ENCODE measurements at regions not wholly inside any gene's neighbourhood (a gene's known extent, or its start where the extent isn't known, plus 50 kb on each side); places are given as distances from the start of the nearest gene placed in this dataset.

DNA sequence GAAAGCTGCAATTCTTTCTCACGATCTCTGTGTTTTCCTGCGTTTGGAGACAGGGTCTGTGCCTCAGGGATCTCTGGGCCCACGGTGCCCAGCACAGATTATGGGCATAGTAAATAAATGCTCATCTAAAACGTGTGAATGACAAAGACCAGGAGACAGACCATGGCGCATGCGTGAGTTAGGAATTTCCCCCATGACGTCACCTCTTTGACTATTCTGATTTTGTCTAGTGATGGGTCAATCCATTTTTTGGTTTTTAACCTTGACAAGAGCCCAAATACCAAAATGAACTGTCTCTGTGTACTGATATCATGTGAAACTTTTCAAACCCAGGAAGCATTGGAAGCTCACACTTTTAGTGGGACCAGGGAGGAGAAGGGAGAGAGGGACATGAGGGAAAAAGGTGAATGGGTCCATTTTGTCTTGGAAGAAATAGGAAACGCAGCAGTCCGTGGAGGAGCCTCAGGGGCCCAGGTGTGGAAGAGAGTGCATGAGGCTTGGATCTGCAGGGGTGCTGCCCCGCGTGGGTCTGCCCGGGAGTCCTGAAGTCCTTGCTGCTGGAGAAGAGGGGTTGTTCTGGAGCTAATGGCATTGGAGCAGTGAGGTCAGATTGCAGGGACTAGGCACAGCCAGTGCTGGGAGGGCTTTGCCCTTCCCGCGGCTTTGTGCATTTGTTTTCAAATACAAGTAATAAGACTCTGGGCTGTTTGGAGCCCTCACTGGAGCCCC is 172.2 kb downstream of the ASB1 start:
- Histone ChIP-seq H3F3A (ENCODE audit: insufficient read depth) (no peaks in the 10 kb centered on the region), H3K79me2 (ENCODE audit: insufficient read depth, low read length) (no peaks in the 10 kb centered on the region), H3K27me3 (ENCODE audit: low read length) (no peaks in the 10 kb centered on the region), H3K9me3 (ENCODE audit: insufficient read depth, low read length) (no peaks in the 10 kb centered on the region), H3K4me2 (ENCODE audit: low read depth, low read length, poor library complexity, severe bottlenecking) (no peak overlapping the region), H3K9ac (ENCODE audit: low read length) (no peak overlapping the region), H2AFZ (ENCODE audit: low read depth, low read length, severe bottlenecking) (no peak overlapping the region), H4K20me1 (ENCODE audit: low read depth, low read length) (no peaks in the 10 kb centered on the region), H3K27ac (ENCODE audit: low read depth, low read length) (no peak overlapping the region), H3K4me3 (ENCODE audit: insufficient read depth, low read length, poor library complexity, severe bottlenecking) (no peak overlapping the region), H3K9me2 (replicated peaks; ENCODE audit: insufficient read depth, low read length) (no peaks in the 10 kb centered on the region), H3K36me3 (ENCODE audit: low read length) (no peaks in the 10 kb centered on the region)
- TF ChIP-seq, protein P1, sequence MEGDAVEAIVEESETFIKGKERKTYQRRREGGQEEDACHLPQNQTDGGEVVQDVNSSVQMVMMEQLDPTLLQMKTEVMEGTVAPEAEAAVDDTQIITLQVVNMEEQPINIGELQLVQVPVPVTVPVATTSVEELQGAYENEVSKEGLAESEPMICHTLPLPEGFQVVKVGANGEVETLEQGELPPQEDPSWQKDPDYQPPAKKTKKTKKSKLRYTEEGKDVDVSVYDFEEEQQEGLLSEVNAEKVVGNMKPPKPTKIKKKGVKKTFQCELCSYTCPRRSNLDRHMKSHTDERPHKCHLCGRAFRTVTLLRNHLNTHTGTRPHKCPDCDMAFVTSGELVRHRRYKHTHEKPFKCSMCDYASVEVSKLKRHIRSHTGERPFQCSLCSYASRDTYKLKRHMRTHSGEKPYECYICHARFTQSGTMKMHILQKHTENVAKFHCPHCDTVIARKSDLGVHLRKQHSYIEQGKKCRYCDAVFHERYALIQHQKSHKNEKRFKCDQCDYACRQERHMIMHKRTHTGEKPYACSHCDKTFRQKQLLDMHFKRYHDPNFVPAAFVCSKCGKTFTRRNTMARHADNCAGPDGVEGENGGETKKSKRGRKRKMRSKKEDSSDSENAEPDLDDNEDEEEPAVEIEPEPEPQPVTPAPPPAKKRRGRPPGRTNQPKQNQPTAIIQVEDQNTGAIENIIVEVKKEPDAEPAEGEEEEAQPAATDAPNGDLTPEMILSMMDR (IDR thresholded peaks at IDR 0.05; ENCODE audit: insufficient read depth, low read length, poor library complexity, severe bottlenecking), result no peak
- no peak for TF ChIP-seq EZH2phosphoT487 (conservative IDR thresholded peaks at IDR 0.05; ENCODE audit: low read length)

DNA sequence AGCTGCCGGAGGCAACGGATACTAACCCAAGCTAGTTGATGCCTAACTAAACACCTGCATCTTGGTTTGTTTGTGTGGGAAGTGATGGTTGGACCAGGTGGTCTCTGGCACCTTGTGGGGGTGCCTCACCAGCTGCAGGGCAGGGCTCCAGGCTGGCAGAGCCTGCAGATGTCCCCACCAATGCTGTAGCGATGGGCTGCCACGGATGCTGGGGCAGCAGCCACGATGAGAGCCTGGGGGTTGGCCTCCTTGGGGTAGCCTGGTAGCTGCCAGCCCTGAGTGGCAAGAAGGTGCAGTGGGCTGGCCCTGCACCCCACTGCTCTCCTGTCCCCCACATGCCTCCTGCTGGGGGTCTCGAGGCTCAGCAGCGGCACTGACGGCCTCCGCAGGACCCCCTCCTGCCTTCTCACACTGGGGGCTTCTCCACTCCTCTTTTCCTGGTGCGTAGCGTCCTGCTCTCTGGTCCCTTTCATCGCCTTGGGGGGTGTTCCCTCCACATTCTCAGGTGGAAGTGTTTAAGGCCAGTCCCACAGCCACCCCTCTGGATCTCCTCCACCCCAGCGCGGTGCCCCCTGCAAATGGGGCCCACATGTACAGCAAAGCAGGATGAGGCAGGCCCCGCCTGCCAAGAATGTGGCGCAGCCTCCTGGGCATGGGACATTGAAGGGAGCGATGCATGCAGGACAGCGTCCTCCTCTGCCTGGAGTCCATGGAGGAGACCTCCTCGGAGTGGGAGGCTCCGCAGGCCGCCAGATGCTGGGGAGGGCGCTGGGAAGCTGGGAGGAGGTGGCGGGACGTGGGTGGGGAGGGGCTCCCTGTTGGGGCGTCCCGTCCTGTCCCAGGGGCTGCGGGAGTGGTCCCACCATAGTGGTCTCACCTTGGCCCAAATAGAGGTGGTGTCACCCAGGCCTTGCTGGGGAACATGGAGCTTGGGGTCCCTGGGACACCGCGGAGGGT is 173.1 kb downstream of the ASB1 start:
- no peaks in the 10 kb centered on the region for H3K36me3 ChIP-seq (ENCODE audit: low read length)
- no peak for TF ChIP-seq EZH2phosphoT487 (conservative IDR thresholded peaks at IDR 0.05; ENCODE audit: low read length)
- TF ChIP-seq, protein P1 (IDR thresholded peaks at IDR 0.05; ENCODE audit: insufficient read depth, low read length, poor library complexity, severe bottlenecking), result no peak
- no peaks in the 10 kb centered on the region for H3K9me2 ChIP-seq (replicated peaks; ENCODE audit: insufficient read depth, low read length)
- H3K9ac ChIP-seq (ENCODE audit: low read length), result no peak overlapping the region
- no peaks in the 10 kb centered on the region for H3K27me3 ChIP-seq (ENCODE audit: low read length)
- H3K27ac ChIP-seq (ENCODE audit: low read depth, low read length), result no peak overlapping the region
- H4K20me1 ChIP-seq (ENCODE audit: low read depth, low read length), result no peaks in the 10 kb centered on the region
- H3K4me3 ChIP-seq (ENCODE audit: insufficient read depth, low read length, poor library complexity, severe bottlenecking), result no peak overlapping the region
- H3F3A ChIP-seq (ENCODE audit: insufficient read depth), result no peaks in the 10 kb centered on the region
- no peak overlapping the region for H3K4me2 ChIP-seq (ENCODE audit: low read depth, low read length, poor library complexity, severe bottlenecking)
- no peak overlapping the region for H2AFZ ChIP-seq (ENCODE audit: low read depth, low read length, severe bottlenecking)
- no peaks in the 10 kb centered on the region for H3K79me2 ChIP-seq (ENCODE audit: insufficient read depth, low read length)
- no peaks in the 10 kb centered on the region for H3K9me3 ChIP-seq (ENCODE audit: insufficient read depth, low read length)

DNA sequence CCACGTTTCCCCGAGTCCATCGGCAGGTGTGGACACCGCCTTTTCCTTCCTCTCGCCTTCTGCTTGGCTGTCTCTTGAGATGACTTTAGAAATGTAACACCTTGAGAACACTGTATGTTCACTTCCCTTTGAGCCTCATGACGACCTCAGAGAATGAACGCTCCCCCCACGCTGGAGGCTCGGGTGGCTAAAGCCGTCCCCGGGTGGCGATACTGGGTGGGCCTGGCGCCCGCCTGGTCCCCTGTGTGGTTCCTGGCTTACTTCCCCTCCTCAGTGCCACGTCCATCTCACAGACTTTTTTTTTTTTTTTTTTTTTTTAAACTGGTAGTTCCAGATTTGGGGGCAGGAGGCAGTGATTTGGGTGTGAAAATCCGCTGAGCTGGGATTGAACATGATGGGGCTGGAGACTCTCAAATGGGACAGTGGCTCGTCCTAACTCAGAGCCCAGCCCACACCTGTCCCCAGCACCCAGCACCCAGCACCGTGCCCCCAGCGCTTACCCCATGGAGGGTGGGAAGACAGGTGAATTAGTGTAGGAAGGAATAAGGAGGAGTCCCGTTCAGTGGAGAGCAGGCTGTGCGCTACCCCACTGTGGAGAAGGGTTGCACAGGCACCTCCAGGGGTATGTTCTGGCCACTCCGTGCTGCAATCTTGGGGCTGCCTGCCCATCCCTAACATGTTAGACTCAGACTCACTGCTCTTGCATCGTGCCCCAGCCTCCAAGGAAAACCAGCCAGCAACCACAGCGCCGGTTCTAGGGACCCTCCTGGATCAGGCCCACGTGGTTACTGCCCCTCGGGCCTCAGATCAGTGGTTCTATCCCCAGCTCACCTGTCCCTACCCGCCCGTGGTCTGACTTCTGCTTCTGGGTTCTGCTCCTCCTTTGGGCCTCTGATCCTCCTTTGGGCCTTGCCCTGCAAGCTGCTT is 174.0 kb downstream of the ASB1 start:
- Histone ChIP-seq H3F3A (ENCODE audit: insufficient read depth) (no peaks in the 10 kb centered on the region), H3K9ac (ENCODE audit: low read length) (no peak overlapping the region), H3K79me2 (ENCODE audit: insufficient read depth, low read length) (no peaks in the 10 kb centered on the region), H3K9me2 (replicated peaks; ENCODE audit: insufficient read depth, low read length) (no peaks in the 10 kb centered on the region), H4K20me1 (ENCODE audit: low read depth, low read length) (no peaks in the 10 kb centered on the region), H3K27ac (ENCODE audit: low read depth, low read length) (no peak overlapping the region), H3K4me2 (ENCODE audit: low read depth, low read length, poor library complexity, severe bottlenecking) (no peak overlapping the region), H3K9me3 (ENCODE audit: insufficient read depth, low read length) (no peaks in the 10 kb centered on the region), H2AFZ (ENCODE audit: low read depth, low read length, severe bottlenecking) (no peak overlapping the region), H3K36me3 (ENCODE audit: low read length) (no peaks in the 10 kb centered on the region), H3K4me3 (ENCODE audit: insufficient read depth, low read length, poor library complexity, severe bottlenecking) (no peak overlapping the region), H3K27me3 (ENCODE audit: low read length) (no peaks in the 10 kb centered on the region)
- TF ChIP-seq, protein P1 (IDR thresholded peaks at IDR 0.05; ENCODE audit: insufficient read depth, low read length, poor library complexity, severe bottlenecking), result no peak
- no peak for TF ChIP-seq EZH2phosphoT487 (conservative IDR thresholded peaks at IDR 0.05; ENCODE audit: low read length)
